ENCODE measurements at regions not wholly inside any gene's neighbourhood (a gene's known extent, or its start where the extent isn't known, plus 50 kb on each side); places are given as distances from the start of the nearest gene placed in this dataset.

DNA sequence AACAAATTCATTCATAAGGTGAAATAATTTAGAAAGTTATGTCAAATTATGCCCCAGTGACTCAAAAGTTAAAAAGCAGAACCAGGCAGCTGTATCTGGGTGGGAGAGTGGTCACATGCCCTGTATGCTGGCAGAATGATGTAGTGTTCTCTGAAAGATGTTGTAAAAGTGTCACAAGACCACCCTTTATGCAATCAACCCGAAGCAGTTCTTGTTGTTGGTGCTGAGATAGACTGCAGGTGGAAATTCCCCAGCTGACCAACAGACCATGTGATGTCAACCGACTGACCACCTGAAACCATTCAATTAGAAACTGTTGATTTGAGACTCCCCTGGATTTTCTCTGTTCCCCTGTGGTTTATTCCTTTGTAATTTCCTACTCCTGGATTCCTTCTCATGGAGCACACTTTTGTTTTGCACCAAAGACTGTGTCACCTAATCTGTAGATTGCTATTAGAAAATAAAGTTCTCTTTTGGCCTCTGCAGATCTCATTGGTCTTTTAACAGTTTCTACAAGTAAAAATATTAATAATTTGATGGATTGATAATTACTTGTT, 1341.3 kb upstream of the LRRTM1 start:
- Histone ChIP-seq H3K9me3 (peaks cover 0 to 8% (median 0%) of the 10 kb centered on the region in 12 donors), H3K27ac (no peak overlapping the region), H3K4me3 (no peak overlapping the region), H3K27me3 (no peaks in the 10 kb centered on the region), H3K4me1 (no peaks in the 10 kb centered on the region), H3K36me3 (no peaks in the 10 kb centered on the region)
- intact Hi-C loops (cut with DNase I), result no loop called here
- ATAC-seq (no peak), DNase-seq (no peak)
- TF ChIP-seq POLR2A (IDR thresholded peaks at IDR 0.05), result no peak
- TF ChIP-seq, protein P1, sequence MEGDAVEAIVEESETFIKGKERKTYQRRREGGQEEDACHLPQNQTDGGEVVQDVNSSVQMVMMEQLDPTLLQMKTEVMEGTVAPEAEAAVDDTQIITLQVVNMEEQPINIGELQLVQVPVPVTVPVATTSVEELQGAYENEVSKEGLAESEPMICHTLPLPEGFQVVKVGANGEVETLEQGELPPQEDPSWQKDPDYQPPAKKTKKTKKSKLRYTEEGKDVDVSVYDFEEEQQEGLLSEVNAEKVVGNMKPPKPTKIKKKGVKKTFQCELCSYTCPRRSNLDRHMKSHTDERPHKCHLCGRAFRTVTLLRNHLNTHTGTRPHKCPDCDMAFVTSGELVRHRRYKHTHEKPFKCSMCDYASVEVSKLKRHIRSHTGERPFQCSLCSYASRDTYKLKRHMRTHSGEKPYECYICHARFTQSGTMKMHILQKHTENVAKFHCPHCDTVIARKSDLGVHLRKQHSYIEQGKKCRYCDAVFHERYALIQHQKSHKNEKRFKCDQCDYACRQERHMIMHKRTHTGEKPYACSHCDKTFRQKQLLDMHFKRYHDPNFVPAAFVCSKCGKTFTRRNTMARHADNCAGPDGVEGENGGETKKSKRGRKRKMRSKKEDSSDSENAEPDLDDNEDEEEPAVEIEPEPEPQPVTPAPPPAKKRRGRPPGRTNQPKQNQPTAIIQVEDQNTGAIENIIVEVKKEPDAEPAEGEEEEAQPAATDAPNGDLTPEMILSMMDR (IDR thresholded peaks at IDR 0.05), result no peak
- 55 to 63% (median 61%) methylated on average over 2 of the region's 2 CpGs for whole genome bisulfite sequencing, 4 donors

DNA sequence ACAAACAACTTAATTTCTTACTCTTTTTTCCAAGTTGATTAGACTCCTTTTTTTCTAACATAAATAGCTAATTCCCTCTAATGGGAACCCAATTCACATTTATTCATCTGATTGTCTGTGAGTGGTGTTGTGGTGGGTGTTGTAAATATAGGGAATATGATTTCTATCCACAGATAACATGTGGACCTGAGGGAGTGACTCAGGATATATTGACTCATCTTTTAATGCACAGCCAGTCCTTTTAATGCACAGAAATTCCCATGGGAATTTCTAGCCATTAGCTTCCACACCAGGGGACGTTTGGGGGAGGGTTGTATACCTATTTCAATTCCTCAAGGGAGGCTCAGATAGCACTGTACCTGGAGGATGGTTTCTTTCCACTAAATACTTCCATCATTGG, 1339.6 kb upstream of the LRRTM1 start:
- Histone ChIP-seq H3K4me3 (no peak overlapping the region), H3K27ac (no peak overlapping the region), H3K36me3 (no peaks in the 10 kb centered on the region), H3K4me1 (no peaks in the 10 kb centered on the region), H3K9me3 (peaks cover 0 to 13% (median 0%) of the 10 kb centered on the region in 12 donors), H3K27me3 (no peaks in the 10 kb centered on the region)
- ATAC-seq, result no peak
- intact Hi-C loops (cut with DNase I), result no loop called here
- WGBS, 4 donors, result 23 to 45% (median 27%) methylated on average over 1 of the region's 1 CpG
- TF ChIP-seq, protein P1 (IDR thresholded peaks at IDR 0.05), result no peak
- no peak for TF ChIP-seq POLR2A (IDR thresholded peaks at IDR 0.05)
- DNase-seq, result no peak

DNA sequence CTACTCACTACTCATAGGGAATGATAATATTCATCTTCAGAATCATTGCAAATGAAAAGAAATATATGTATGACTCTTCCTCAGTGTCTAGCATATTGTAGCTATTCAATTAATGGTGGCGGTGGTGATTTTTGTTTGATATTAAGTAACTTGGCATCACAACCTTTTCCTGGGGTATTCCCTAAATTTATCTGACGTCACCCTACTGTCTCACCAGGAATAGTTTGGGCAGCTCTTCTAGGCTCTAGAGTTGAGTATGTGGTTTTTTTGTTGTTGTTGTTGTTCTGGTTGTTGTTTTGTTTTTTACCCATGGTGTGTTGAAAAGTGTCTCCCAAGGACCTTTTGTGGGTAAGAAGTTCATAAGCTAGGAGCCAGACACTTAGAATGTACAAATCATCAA, 1320.3 kb upstream of the LRRTM1 start:
- TF ChIP-seq, protein P1 (IDR thresholded peaks at IDR 0.05), result no peak
- TF ChIP-seq POLR2A (IDR thresholded peaks at IDR 0.05), result no peak
- H3K27me3 ChIP-seq, result no peaks in the 10 kb centered on the region
- H3K4me1 ChIP-seq, result no peaks in the 10 kb centered on the region
- DNase-seq (no peak), ATAC-seq (no peak)
- H3K4me3 ChIP-seq, result no peak overlapping the region
- H3K36me3 ChIP-seq, result no peaks in the 10 kb centered on the region
- H3K27ac ChIP-seq, result no peak overlapping the region
- WGBS, 4 donors, result 71 to 93% (median 91%) methylated on average over 2 of the region's 2 CpGs
- intact Hi-C loops (cut with DNase I), result no loop called here
- H3K9me3 ChIP-seq, result peaks cover 0 to 7% (median 0%) of the 10 kb centered on the region in 12 donors

DNA sequence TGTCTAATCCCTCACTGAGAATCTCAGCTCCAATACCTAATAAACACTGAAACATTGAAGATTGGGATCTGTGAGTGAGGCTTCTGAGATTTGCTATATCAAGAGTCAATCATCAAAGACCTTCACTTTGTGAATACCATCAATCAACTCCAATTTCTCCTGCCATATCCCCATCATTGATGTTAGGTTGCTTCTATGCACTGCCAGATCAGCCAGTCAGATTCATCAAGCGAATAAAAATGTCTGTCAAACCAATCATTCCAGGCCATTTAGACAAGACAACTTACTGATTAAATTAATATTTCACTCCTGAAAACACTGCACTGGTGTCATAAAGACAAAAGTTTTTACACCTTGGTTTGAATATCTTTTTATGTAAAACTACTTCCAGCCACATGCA, 1295.5 kb upstream of the LRRTM1 start:
- H3K36me3 ChIP-seq, result no peaks in the 10 kb centered on the region
- no peak overlapping the region for H3K4me3 ChIP-seq
- TF ChIP-seq, protein P1 (IDR thresholded peaks at IDR 0.05), result no peak
- TF ChIP-seq POLR2A (IDR thresholded peaks at IDR 0.05), result no peak
- H3K9me3 ChIP-seq, result peaks cover 0 to 5% (median 0%) of the 10 kb centered on the region in 12 donors
- intact Hi-C loops (cut with DNase I), result no loop called here
- 83 to 88% (median 86%) methylated on average over 1 of the region's 1 CpG for WGBS, 4 donors
- no peaks in the 10 kb centered on the region for H3K4me1 ChIP-seq
- no peak overlapping the region for H3K27ac ChIP-seq
- no peak for ATAC-seq
- no peak for DNase-seq
- H3K27me3 ChIP-seq, result no peaks in the 10 kb centered on the region

Measured in heart left ventricle (tissue), 16 donors.